Adrenal gland (tissue), 5 donors: ENCODE measurements at regions not wholly inside any gene's neighbourhood (a gene's known extent, or its start where the extent isn't known, plus 50 kb on each side); places are given as distances from the start of the nearest gene placed in this dataset.

ENCODE experiments used
- POLR2A ChIP-seq, 2 donors: fragments of 450-650 bp; IDR thresholded peaks; one replicate each; pipeline ENCODE4 v1.6.1; 2017; ENCODE audit warnings: antibody characterized with exemption in 2 of 2, mild to moderate bottlenecking in 2 of 2, moderate library complexity in 1 of 2
- TF ChIP-seq, protein P1 (sequence below), 6 experiments: fragments of 450-650 bp in 4 of 6; fragments of 200-600 bp in 2 of 6; sonication (generic) in 1 of 6; IDR thresholded peaks; 1 replicate in 5 of 6; 2 replicates in 1 of 6; pipeline versions ENCODE4 v1.5.1 to v1.8.0; 2016 to 2021; ENCODE audit warnings: antibody characterized with exemption in 6 of 6, mild to moderate bottlenecking in 2 of 6, moderate library complexity in 1 of 6
- donor health status: DM: no; HTN: no; CAD: no.

DNA sequence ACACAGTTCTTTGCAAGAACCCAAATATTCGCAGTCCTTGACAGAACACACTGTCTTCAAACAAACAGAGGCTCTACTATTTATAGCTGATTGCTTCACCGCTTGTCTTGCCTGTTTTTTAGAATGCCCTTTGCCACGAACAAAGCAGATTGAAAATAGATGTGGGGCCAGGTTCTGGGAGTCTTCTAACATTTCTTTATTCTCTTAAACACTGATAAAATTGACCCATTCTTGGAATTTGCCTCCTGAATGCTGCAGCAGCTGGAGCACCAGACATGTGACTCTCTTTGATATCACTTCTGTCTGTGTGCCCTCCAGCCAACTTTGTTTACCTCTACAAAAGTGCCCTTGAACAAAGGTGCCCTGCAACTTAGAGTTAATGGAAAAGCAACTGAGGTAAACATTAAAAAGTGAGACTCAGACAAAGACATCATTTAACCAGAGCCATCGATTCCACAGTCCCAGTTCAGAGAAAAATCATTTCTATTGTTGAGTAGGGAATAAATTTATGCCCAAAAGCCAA is 64.2 kb upstream of the SPP1 start:
- TF ChIP-seq, protein P1, sequence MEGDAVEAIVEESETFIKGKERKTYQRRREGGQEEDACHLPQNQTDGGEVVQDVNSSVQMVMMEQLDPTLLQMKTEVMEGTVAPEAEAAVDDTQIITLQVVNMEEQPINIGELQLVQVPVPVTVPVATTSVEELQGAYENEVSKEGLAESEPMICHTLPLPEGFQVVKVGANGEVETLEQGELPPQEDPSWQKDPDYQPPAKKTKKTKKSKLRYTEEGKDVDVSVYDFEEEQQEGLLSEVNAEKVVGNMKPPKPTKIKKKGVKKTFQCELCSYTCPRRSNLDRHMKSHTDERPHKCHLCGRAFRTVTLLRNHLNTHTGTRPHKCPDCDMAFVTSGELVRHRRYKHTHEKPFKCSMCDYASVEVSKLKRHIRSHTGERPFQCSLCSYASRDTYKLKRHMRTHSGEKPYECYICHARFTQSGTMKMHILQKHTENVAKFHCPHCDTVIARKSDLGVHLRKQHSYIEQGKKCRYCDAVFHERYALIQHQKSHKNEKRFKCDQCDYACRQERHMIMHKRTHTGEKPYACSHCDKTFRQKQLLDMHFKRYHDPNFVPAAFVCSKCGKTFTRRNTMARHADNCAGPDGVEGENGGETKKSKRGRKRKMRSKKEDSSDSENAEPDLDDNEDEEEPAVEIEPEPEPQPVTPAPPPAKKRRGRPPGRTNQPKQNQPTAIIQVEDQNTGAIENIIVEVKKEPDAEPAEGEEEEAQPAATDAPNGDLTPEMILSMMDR (IDR thresholded peaks at IDR 0.05) = no peak
- no peak for TF ChIP-seq POLR2A (IDR thresholded peaks at IDR 0.05)
